Stimulated activated naive CD8-positive, alpha-beta T cell treated with anti-CD3 and anti-CD28 coated beads, Interleukin-15, Interleukin-2, amounts not matched to agents 100 U/mL and 50 U/mL, for 24 hours (primary cell): ENCODE measurements at regions not wholly inside any gene's neighbourhood (a gene's known extent, or its start where the extent isn't known, plus 50 kb on each side); places are given as distances from the start of the nearest gene placed in this dataset.
"Not testable (repeated sequence)": the region's sequence is repeated elsewhere in the genome, so short reads cannot be mapped to it uniquely, and the experiment has no call there.

Experiments used
- ATAC-seq: fragments of 150-1000 bp; cut with Tn5 transposase; one replicate; pipeline ENCODE4 v1.10.0; 2021
- DNase-seq: peaks from one replicate; pipeline ENCODE4 v3.0.0; 2021

DNA sequence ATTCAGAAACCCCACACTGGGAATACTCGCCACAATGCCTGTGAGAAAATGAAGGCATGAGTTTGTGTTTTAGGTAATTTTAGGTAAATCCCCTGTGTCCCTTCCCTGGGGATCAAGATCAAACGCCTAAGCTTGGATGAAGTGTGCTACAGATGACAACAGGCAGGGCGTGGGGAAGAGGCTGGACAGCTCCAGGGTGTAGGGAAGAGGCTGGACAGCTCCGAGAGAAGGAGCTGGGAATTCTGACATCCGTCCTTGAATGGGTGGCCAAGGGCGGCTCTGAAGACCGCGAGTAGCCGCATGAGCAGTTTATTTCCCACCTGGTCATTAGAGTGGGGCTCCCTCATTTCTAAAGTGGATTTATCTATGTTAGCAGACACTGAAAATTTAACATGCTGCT, 109.7 kb downstream of the RAMP3 start:
- DNase-seq (no peak), ATAC-seq (no peak)

DNA sequence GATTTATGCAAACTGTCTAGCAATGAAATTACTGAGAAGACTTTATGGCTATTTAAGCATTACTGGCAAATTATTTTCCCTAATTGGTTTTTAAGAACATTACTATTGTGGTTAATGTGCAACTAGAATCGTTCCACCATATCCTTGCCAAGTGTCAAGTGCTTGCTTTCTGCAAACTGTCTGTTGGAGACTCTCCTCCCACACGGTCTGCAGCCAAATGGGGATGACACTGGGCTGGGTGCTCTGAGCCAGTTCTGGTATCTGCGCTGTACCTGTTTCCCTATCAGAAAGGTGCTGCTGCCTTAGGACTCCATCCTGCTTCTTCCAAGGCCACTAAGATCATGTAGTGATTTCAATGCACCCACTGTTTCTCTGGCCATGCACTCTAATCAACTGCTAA, 110.4 kb downstream of the RAMP3 start:
- ATAC-seq (no peak), DNase-seq (no peak)

DNA sequence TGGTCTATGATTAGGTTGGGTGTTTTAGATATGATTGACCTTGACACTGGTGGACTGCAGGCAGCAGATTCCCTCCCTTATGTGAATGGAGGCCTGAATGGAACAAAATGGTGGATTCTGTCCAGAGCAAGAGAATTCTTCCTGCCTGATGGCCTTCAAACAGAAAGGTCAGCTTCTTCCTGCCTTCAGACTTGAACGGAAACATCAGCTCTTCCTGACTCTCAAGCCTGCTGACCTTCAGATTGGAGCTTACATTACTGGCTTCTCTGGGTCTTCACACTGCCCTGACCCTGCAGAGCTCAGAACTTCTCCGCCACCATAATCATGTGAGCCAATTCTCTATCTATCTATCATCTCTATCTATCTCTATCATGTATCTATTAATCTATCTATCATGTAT, 111.6 kb downstream of the RAMP3 start:
- DNase-seq (no peak), ATAC-seq (no peak)

DNA sequence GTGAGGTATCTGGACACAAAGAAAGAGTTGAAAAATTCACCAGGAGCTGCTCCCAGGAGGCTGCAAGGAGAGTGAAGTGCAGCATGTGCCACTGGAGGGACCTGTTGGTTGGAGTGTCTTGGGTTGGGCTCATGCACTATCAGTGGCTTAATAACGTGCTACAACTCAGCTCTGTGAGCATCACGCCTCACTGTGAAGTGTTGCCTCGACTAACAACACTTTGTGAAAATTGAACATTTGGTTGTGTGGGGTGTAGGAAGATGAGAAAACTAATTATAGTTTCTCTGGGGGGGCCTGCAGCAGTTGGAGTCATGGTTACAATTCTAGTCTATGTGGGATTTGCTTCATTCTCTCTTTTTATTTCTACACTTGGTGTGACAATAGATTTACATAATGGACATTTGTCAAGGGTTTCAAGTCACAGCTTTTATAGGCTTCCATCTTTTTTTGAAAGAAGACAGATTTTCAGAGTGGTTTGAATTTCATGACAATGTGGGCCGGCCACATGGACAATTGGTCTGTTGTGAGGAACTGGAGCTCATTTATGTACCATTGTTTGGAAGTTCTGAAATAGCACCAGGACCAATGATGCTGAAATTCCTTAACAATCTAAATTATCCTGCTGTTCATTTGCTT, 121.3 kb downstream of the RAMP3 start:
- ATAC-seq (no peak), DNase-seq (no peak)

DNA sequence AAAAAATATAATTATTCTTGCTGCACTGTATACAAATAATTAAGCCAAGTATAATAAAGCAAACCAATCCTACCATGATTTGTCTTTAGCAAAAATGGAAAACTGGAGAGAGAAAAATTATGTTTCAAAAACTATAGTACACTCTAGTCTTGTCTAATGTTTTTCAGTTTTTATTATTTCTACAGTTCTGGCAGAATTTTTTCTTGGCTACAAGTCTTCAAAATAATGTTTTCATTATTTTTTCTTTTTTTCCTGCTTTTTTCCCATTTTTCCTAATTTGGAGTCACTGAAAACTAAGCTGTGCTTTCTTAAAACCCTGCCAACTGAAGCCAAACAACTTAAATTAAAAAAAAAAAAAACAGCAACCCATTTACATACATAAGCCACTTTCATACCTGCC, 132.0 kb downstream of the RAMP3 start:
- ATAC-seq, DNase-seq: not testable (repeated sequence)

DNA sequence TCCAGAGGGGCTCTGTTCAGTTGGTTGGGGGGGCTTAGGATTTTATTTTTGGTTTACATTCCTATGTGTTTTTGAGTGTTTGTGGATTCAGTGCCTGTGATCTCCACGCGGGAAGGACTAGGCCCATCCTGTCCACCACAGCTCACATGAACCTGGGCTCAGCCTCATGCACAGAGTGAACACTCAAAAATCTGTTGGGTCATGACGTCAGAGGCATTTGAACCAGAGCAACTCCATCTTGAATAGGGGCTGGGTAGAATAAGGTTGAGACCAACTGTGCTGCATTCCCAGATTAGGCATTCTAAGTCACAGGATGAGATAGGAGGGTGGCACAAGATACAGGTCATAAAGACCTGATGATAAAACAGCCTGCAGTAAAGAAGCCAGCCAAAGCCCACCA, 133.3 kb downstream of the RAMP3 start:
- DNase-seq (no peak), ATAC-seq (no peak)

DNA sequence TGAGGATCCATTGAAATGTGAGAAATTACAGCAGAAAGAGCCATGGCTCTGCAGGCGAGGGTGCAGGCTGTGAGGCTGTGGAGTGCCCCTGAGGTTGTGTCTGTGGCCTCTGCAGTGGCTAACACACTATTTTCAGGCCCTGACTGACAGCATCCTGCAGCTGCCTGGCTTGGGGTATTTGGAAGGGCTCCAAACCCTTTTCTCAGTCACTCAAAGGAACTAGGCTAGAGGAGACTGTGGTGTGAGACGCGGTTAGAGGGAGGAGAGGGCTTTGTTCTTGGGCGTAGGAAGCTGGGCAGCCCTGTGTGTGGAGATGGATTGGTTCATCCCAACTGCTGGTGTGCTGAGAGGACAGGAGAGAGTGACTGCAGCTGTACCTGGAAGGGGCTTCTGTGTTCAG, 134.9 kb downstream of the RAMP3 start:
- no peak for ATAC-seq
- no peak for DNase-seq

DNA sequence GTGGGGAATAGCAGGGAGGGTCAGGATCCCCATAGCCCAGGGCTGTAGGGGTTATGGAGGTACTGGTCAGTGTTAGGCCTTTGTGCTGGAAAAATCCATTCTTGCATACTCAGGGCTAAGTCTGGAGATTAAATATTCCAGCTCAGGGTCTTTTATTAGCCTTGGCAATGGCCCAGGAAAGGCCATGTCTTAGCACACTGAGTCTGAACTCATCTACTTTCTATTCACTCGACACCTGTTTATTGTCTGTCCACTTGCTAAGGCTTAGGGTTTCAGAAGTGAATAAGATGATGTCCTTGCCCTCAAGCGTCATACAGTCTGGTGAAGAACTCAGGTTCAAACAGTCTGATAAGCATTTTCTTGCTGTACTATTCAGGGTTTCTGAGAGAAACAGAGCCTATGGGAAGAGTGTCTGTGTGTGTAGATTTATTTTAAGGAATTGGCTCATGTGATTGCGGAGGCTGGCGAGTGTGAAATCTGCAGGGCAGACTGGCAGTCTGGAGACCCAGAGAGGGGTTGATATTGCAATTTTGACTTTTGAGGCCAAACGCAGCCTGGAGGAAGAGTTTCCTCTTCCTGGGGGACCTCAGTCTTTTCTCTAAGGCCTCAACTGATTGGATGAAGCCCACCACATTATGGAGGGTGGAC, 135.8 kb downstream of the RAMP3 start:
- no peak for ATAC-seq

DNA sequence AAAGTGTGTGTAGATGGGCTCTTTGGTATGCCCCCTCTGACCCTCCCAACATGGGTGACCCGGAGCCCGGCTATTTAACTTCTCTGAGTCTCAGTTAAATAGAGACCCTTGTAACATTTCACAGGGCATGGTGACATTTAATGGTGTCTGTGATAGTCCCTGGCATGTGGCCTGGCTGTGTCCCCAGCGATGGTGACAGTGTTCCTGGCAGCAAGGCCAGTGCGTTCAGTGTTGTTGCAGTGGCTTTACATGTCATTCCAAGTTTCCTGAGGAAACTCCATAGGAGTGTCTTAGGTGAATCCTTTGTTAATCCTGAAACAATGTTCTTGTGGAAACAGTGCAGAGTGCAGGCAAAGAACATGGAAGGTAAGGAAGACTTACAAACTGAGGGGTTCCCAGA, 137.0 kb downstream of the RAMP3 start:
- DNase-seq (no peak), ATAC-seq (no peak)

More for the DNA sequence above, 135.8 kb downstream of the RAMP3 start:
- no peak for DNase-seq

DNA sequence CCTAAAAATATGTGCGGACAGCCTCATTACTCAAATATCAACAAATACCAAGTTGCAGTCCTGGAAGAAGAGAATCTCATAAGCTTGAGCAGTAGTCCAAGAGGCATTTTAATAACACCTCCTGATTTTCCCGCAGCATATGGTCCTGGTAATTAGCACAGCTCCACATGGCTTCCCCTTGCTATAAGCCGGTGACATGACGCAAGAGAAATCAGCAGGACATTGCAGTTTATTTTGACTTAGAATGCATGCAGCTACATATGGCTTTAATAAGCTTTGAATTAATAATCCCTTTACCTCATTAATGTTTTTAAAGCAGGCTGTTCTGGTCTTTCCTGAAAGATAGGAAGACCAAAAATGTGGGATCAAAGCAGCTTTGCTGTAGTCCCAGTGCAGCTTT, 137.6 kb downstream of the RAMP3 start:
- DNase-seq = no peak
- no peak for ATAC-seq

DNA sequence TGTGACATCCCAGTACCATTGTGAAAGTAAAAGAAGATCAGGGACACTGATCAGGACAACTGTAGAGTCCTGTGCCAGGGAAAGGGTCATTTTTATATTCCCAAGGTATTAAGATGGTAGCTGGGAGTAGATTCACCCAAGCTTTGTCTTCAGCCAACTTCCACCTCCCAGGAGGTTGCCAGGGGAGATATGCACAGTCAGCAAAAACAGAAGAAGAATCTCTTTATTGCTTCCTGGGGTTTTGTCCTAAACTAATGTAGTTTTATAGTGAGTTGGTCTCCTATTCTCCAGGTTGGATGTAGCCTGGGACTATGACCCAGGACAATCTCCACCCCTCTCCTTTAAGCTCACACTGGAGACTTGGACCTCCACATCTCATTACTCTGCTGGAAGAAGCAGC, 139.2 kb downstream of the RAMP3 start:
- DNase-seq (no peak), ATAC-seq (no peak)

DNA sequence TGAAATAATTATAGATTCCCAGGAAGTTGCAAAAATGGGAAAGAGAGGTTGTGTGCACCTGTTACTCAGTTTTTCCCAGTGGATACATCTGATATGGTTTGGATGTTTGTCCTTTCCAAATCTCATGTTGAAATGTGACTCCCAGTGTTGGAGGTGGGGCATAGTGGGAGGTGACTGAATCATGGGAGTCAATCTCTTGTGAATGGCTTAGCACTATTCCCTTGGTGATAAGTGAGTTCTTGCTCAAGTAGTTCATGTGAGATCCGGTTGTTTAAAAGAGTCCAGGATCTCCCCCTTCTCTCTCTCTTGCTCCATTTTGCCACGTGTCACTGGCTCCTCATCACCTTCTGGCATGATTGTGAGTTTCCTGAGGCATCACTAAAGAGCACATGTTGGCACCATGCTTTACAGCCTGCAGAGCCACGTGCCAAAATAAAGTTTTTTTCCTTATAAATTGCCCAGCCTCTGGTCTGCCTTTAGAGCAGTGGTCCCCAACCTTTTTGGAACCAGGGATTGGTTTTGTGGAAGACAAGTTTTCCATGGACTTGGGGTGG, 149.2 kb downstream of the RAMP3 start:
- DNase-seq = no peak
- ATAC-seq = no peak

DNA sequence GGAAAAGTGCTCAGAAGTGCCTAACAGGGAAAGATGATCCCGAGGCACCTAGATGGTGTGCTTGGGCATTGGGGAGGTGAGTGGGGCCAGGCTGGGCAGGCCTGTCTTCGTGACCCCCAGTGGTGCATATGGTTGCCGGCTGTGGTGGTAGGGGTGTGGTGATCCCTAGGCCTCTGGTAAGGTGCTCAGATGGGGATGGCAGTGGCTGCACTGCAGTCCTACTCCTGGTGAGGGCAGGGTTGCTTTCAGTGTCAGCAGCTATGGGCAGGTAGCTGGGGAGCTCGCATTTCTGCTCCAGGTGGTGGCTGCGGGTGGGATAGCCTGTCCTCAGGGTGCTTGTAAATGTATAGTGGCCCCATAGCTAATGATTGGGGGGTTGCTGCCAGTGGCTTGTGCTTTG, 154.0 kb downstream of the RAMP3 start:
- ATAC-seq (no peak), DNase-seq (no peak)

DNA sequence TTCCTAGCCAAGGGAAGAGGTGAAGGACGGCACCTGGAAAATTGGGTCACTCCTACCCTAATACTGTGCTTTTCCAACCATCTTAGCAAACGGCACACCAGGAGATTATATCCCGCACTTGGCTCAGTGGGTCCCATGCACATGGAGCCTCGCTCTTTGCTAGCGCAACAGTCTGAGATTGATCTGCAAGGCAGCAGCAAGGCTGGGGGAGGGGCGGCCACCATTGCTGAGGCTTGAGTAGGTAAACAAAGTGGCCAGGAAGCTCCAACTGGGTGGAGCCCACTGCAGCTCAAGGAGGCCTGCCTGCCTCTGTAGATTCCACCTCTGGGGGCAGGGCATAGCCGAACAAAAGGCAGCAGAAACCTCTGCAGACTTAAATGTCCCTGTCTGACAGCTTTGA, 157.9 kb downstream of the RAMP3 start:
- not testable (repeated sequence) for ATAC-seq, DNase-seq

DNA sequence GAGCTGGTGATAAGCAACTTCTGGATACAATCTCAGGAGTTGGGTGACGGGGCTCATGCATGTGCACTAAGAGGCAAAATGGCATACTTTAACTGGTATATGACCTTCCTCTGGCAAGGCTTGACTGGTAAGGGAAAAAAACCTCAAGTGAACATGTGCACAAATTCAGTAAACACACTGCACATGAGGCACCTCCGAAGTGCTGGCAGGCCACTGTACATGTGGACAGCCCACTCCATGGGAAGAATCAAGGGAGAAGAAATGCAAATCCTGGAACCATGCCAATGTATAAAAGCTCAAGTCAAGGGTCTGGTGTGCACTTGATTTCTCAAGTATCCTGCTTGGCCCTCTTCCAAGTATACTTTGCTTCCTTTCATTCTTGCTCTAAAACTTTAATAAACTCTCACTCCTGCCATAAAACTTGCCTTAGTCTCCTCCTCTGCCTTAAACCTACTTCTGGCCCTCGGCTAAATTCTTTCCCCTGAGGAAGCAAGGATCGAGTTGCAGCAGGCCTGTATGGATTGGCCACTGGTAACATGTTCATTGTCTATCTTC, 167.2 kb downstream of the RAMP3 start:
- ATAC-seq = no peak
- no peak for DNase-seq

DNA sequence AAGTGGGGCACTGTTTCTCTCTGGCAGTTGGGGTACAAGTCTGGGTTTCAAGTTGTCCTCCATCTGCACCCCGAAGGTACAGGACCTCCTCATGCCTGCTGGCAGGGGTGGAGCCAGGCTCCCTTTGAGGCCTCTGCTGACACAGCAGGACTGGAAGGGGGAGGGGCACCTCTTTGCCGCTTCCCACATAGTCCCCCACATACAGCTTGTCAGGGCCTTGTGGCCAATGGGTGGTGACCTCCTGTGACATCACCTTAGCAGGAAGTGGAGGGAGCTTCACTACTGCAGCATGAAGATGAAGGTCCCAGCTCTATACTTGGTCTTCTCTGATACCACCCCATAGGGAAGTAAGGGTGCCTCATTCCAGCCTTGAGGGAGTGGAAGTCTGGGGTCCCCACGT, 167.8 kb downstream of the RAMP3 start:
- ATAC-seq (no peak), DNase-seq (no peak)

DNA sequence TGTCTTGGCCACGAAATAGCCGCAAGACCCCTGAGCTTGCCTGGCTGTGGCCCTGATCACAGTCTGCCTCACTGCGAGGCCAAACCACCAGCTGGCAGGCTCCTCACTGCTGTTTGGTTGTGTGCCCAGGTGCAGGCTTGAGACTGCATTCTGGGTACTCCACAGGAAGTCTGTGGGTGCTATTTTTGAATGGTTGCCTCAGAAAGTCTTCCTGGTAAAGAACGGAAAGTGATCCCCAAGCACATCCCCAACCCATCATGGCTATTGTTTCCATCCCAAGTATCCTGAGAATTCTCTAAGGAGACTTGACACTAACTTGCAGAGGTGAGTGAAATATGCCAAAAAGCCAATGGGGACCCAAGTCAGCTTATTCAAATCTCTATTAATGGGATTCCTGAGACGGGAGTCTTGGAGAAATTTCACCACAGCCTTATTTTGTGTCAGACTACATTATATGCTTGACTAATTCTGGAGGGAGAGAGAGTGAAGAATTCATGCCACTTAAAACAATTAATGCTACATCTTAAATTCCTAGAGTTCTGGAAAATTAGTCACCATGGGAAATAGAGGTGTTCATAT, 170.9 kb downstream of the RAMP3 start:
- ATAC-seq = no peak
- DNase-seq = no peak

DNA sequence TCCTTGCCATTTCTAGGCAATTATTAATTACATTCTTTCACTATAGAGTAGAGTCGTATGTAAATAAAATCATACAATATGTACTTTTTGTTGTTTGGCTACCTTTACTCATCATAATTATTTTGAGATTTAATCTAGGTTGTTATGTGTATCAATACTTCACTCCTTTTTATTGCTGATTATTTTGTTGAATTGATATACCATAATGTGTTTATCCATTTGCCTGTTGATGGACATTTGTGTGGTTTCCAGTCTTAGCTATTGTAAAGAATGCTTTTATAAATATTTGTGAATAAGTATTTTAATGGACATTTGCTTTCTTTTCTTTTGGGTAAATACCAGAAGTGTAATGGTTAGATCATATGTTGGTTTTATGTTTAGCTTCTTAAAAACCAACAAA, 174.0 kb downstream of the RAMP3 start:
- no peak for DNase-seq
- no peak for ATAC-seq

DNA sequence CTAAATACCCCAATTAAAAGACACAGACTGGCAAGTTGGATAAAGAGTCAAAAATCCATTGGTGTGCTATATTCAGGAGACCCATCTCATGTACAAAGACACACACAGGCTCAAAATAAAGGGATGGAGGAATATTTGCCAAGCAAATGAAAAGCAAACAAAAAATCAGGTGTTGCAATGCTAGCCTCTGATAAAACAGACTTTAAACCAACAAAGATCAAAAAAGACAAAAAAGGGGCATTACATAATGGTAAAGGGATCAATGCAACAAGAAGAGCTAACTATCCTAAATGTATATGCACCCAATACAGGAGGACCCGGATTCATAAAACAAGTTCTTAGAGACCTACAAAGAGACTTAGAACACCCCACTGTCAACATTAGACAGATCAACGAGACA, 177.4 kb downstream of the RAMP3 start:
- not testable (repeated sequence) for DNase-seq, ATAC-seq

DNA sequence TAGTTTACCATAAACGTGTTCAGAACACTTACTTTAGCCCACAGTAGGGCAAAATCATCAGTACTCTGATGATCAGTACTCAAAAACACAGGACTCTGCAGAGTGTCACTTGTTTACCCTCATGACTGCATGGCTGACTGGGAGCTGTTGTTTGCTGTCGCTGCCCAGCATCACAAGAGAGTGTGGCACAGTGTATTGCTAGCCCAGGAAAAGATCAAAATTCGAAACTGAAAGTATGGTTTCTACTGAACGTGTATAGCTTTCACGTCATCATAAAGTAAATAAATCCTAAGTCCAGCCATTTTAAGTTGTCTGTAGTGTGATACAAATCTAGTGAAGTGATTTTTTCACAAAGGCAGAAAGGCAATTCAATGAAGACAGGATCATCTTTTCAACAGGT, 184.6 kb downstream of the RAMP3 start:
- ATAC-seq (no peak), DNase-seq (no peak)

DNA sequence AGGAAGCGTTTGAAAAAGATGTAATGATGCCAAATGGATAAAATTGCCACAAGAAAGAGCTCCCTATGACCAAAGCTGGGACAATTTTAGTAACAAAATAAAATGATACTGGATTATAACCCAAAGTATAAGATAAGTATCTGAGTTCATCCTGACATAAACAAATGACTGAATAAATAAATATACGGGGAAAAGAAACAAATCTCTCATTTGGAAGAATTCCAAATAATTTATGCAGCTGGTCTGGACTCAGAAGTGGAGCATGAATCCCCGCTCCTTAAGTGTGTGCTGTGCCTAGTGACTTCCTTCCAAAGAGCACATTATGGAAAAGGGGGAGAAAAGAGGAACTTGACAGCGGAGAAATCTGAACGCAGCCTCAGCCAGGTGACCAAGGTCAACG, 186.2 kb downstream of the RAMP3 start:
- ATAC-seq (no peak), DNase-seq (no peak)

DNA sequence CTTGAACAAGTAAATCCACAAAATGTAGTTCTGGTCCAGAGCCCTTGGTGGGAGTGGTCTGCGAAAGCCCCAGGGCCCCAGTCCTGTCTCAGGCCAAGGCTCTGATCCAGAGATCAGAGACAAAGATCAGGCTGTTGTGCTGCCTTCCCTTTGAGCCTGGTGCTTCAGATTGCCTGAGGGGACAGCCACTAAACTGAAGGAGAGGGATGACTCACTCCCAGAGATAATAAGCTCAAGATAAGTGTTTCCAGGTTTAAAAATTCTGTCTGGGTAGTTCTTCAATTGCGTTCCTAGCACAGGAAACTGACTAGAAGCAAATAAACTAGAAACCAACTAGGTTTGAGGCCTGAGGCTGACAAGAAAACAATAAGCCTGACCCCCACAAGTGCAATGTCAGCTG, 190.2 kb downstream of the RAMP3 start:
- DNase-seq (no peak), ATAC-seq (no peak)

DNA sequence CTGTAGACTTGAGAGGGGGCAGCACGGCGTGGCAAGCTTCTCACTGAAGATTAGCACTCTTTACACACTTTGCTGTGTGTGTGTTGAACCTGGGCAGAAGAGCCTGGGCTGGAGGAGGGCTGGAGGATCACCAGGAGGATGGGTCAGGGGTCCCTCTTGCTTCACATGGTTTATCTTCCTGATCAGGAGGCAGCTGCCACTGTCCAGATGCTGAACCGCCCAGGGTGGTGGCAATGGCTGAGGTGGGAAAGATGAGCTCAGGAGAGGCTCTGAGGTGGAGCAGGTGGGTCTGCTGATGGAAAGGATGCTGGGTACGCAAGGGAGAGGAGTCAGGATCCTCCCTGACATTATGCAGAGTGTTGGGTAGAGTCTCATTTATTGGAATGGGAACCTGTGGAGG, 191.5 kb downstream of the RAMP3 start:
- ATAC-seq (no peak), DNase-seq (no peak)
